ENCODE measurements at regions not wholly inside any gene's neighbourhood (a gene's known extent, or its start where the extent isn't known, plus 50 kb on each side); places are given as distances from the start of the nearest gene placed in this dataset.

- DNase-seq = no peak
These were observed 179.0 kb upstream of the RASGEF1B start for GRCh38 chr4:81650606-81651242.

DNA sequence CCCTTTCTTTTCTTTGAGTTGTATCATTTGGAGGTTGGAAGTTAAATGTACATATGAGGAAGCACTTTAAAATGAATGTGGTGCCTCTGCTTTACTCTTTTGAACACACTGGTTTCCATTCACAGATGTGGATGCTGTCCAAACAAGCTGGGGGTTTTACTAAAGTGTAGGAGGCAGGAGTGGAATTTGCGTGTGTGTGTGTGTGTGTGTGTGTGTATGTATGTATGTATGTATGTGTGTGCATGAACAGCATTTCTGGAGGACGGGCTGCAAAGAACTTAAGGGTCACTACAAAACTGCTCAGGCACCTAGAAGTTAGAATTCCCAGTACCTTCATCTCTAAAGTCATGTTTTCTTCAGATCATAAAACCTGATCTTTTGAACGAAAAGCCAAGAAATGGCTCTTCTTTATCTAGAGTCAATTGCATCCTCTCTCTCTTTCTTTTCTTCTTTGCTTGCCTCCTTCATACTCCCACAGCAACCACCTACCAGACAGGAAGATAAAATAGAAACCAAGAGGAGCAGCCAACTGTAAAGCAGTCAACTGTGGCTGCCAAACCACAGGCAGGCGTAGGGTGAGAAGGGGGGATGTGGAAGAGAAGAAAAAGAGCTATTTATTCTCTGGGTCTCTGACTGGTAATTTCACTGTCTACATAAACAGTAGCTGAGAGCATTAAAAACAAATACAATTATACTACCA is 177.0 kb upstream of the RASGEF1B start:
- peak; percentile 58 for DNase-seq

DNA sequence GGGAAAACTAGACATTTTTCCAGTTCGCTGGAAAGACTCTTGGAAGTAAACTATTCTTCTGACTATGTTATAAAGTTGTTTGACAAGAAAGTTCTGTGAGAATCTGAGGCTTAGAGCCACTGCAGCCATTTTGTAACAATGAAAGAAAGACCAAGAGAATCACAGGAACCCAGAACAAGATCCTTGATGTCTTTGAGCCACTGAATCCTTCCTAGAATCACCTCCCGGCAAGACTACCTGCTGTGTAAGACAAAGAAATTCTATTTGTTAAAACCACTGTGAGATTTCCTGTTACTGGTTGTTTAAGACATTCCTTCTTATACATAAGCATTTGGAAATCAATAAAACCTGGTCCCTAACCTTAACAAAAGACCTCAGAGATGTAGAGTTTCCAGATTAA is 175.7 kb upstream of the RASGEF1B start:
- DNase-seq = no peak

DNA sequence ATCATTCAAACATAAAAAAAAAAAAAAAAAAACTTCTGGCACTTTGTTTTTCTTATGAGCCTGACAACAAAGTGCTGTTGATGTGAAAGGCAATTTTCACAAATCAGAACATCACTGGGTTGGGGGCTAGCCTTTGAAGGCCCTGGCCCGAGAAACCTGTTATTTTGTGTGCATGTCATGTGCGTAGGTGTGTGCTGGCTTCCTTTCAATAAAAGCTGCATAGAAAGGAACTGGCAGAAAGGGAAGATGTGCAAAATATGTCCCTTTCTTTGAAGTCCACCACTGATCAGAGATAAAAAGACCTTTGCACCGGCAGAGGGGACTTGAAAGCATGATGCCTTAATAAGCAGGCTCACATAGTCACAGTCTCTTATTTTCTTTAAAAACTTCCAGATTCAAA is 170.8 kb upstream of the RASGEF1B start:
- DNase-seq = no peak

DNA sequence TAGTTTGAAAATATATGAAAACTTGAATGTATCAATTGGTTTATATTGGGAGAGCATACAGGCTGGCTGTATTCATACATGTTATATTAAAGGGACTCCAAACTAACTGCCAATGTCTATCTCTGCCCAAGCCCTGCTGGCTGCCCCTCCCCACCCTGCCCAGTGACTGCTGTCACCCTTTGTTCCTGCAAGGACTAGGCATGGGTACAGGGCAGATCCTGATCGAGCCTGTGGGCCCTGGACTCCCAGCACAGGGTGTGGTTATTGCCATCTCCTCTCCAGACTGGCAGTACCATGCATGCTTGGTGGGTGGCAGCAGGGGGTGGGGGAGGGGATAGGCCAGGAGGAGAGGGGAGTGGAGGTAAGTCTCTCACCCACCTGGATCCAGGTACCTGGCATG is 167.5 kb upstream of the RASGEF1B start:
- no peak for DNase-seq

DNA sequence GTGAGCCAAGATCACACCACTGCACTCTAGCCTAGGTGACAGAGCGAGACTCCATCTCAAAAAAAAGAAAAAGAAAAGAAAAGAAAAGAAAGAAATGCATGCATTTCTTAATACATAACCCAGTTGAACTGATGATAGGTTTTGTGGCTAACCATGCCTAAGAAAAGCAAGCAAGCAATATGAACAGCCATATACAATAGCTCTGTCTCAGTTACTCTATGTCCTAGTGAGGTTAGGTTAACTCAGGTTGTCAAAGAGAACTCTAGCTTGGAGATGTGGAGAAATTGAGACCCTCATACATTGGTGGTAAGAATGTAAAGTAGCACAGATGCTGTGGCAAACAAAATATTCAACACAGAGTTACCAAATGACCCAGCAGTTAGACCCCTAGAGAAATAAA is 167.0 kb upstream of the RASGEF1B start:
- DNase-seq = no peak

GRCh38 chr4:81635739-81636138 is 164.0 kb upstream of the RASGEF1B start:
- DNase-seq = no peak

DNA sequence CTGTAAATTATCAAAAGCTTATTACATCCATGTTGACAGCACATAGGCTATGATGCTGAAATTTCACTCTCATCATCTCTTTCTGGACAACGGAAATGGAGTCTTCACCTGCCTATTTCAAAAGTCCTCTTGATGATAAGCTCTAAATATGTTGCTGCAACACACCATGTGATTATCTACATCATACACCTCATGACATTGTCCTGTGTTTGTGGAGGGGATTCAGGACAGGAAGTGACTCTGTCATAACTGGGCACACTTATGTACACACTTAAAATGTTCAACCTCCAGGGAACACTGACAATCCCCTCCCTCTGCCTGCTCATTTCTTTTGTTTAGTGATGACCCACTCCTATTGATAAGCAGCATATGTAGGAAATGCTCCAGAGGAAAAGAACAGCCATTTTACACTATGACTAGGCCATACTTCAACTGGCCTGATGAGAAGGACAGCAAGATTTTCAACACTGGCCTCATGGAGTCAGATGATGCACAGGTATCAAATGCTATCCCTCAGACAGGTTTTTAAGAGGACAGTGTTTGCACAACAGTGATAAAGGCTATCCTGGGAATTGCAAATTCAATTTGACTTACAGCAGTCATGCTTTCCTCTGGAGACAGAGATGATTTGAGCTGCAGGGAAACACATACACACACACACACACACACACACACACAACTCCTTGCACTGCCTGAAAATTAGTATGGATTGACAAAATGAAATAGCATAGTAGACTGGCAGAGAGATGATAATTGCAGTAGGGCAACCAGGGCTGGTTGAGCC is 163.3 kb upstream of the RASGEF1B start:
- no peak for DNase-seq

GRCh38 chr4:81634165-81634564 is 162.5 kb upstream of the RASGEF1B start:
- no peak for DNase-seq

GRCh38 chr4:81632581-81633299 is 161.0 kb upstream of the RASGEF1B start:
- no peak for DNase-seq

- DNase-seq = no peak
These were observed 160.3 kb upstream of the RASGEF1B start for GRCh38 chr4:81631958-81632441.

- no peak for DNase-seq
These were observed 157.7 kb upstream of the RASGEF1B start for GRCh38 chr4:81629366-81629765.

GRCh38 chr4:81628489-81628888 is 156.8 kb upstream of the RASGEF1B start:
- no peak for DNase-seq

DNA sequence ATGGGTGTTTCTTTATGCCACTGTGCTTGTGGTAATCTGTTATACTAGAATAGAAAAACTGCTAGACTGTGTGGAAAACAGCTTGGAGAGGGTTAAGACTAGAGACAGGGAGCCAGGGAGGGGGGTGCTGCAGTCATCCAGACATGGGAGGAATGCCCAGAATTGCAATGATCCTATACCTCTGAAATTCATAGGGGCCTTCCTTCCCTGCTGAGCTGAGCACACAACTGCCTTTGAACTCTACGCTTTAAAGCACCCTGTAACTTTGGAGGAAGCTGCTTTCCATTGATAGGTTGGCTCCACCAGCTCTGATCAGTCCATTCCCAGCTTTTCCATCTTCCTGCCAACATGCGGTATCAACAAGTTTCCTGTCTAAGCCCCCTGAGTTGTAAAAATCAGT is 155.9 kb upstream of the RASGEF1B start:
- no peak for DNase-seq

- DNase-seq = no peak
These were observed 155.1 kb upstream of the RASGEF1B start for GRCh38 chr4:81626851-81627250.

- no peak for DNase-seq
These were observed 154.0 kb upstream of the RASGEF1B start for GRCh38 chr4:81625422-81626417.

GRCh38 chr4:81623434-81623833 is 151.7 kb upstream of the RASGEF1B start:
- DNase-seq = no peak

DNA sequence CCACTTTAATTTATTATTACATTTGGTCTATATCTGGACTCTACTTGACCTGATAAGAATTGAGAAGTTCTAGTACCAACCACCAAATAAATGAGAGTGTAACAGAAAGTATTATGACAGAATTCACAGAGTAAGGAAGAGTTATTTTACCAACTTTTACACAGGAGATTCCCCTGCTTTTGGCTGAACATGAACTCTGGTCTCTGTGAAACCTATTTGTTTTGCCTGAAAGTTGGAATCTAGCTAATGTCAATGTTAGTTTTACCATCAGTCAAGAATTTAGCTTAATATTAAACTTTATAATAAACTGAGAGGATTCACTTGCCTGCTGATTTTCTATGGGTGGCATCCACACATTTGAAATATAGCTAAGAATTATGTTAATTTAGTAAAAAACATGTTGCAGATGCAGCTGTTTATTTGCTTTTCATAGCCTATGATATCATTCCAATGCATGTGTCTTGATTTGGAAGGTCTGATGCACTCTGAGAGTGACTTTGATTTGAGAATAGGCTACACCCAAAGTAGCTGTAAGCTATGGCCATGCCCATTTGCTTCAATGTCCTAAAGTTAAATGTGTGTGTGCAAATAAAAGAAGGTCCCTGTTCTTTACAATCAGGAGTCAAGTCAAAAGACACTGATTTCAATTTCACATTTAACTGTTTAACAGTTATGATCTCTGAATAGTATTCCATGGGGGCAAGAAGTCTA is 150.9 kb upstream of the RASGEF1B start:
- no peak for DNase-seq

DNA sequence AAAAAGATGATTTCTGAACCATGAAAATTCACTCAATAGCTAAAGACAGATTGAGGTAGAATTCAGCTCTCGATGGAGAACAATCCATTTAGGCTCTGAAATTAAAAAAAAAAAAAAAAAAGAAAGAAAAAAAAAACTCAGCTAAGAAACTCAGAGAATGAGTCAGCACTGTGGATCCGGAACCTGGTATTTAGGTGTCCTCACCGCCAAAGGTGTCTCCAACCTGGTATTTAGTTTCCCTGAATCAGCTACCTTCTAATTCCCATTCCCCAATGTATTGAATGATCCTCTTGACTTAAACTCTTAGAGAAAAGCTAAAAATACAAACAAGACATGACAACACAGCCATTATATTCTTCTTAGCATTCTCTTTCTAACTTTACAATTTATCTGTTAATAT is 150.3 kb upstream of the RASGEF1B start:
- no peak for DNase-seq

DNA sequence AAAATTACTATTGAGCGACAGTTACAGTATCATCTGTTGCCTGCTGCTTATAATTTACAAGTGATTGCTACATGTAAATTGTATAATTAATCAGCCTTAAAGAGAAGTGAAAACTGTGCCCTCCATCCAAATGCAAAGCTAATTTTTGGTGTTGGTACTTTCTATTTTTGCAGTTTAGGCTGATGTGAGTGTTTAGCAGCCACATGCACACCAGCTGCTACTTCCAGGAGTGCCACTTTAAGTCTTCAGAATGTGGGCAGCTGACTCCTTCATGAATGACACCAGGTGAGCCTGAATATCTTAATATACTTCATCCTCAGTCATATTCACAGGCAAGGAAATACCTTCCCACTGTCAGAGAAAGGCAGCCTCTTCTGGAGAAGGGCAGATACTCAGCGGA is 149.8 kb upstream of the RASGEF1B start:
- DNase-seq = no peak

GRCh38 chr4:81620442-81620841 is 148.7 kb upstream of the RASGEF1B start:
- no peak for DNase-seq
